K562 (cell line): ENCODE measurements at regions not wholly inside any gene's neighbourhood (a gene's known extent, or its start where the extent isn't known, plus 50 kb on each side); places are given as distances from the start of the nearest gene placed in this dataset.
A peak's percentile ranks its signal among the peaks of the same experiment; 100 is the strongest.

Experiments used
- ATAC-seq: fragments of 200-7000 bp; cut with Tn5 transposase; 3 replicates; pipeline ENCODE4 v1.9.1; 2020; ENCODE audit warnings: moderate library complexity
- BruUV-seq: library from RNA; stranded (reverse); fragments of 400-500 nt; replicated peaks from 2 replicates; lab custom pipeline; 2021; lab: Mats Ljungman, UMichigan
- CTCF ChIA-PET: fragments of 300-600 bp; formaldehyde crosslinking; extraction: SDS; loops from one replicate; lab custom pipeline; 2021; ENCODE audit warnings: low intra/inter-chr PET ratio; lab: Yijun Ruan, JAX
- POLR2A ChIA-PET: fragments of 300-600, 350-650 bp; sonication (Branson Sonifier 250); formaldehyde crosslinking; extraction: SDS; loops from one replicate; lab custom pipeline; 2021; ENCODE audit warnings: antibody characterized with exemption, inconsistent platforms; lab: Yijun Ruan, JAX
- DNase-seq, 4 experiments: peaks; one replicate each; pipeline versions ENCODE4 v3.0.0 to v3.0.0-alpha.2; 2011 to 2018; ENCODE audit warnings: low spot score in 3 of 4, mixed read lengths in 3 of 4; ENCODE audit errors: extremely low read depth in 1 of 4
- FAIRE-seq: peaks from 2 replicates; lab custom pipeline; 2011; peaks lifted over from hg19 to GRCh38; lab: Jason Lieb, UNC
- H2AFZ ChIP-seq: 2 replicates; pipeline ENCODE4 v1.6.0; 2011; ENCODE audit warnings: low read depth, low read length, control low read depth, inconsistent platforms
- H3K27ac ChIP-seq: fragments of 200-600 bp; 3 replicates; pipeline ENCODE4 v1.8.0; 2011; ENCODE audit warnings: low read depth, mild to moderate bottlenecking, control low read depth, inconsistent platforms, low read length, moderate library complexity, mixed read lengths; ENCODE audit errors: extremely low read depth
- H3K27me3 ChIP-seq, 2 experiments: fragments of 300-600 bp in 1 of 2; 2 replicates in 1 of 2; 3 replicates in 1 of 2; pipeline versions ENCODE4 v1.6.0 to v1.8.0; 2011; ENCODE audit warnings: inconsistent platforms in 2 of 2, low read length in 2 of 2, mild to moderate bottlenecking in 1 of 2, mixed read lengths in 1 of 2, moderate library complexity in 1 of 2; ENCODE audit not compliant: control insufficient read depth in 2 of 2, insufficient read depth in 2 of 2
- H3K36me3 ChIP-seq: fragments of 300-600 bp; 3 replicates; pipeline ENCODE4 v1.8.0; 2011; ENCODE audit warnings: mild to moderate bottlenecking, low read length, inconsistent platforms; ENCODE audit not compliant: control insufficient read depth, insufficient read depth
- H3K4me1 ChIP-seq, 2 experiments: fragments of 200-600 bp in 1 of 2; replicated peaks in 1 of 2; 2 replicates in 1 of 2; 3 replicates in 1 of 2; pipeline versions ENCODE4 v1.5.1 to v1.8.0; 2011; ENCODE audit warnings: inconsistent platforms in 2 of 2, low read length in 2 of 2, mild to moderate bottlenecking in 1 of 2, mixed read lengths in 1 of 2, moderate library complexity in 1 of 2; ENCODE audit not compliant: control insufficient read depth in 2 of 2, insufficient read depth in 2 of 2
- H3K4me2 ChIP-seq: 2 replicates; pipeline ENCODE4 v1.6.1; 2011; ENCODE audit warnings: low read length, control low read depth, inconsistent platforms, mixed read lengths; ENCODE audit not compliant: insufficient read depth
- H3K4me3 ChIP-seq: fragments of 200-600 bp; sonication (generic), shearing (Covaris generic); 2 replicates; pipeline ENCODE4 v1.5.1; 2016; ENCODE audit warnings: control low read depth, inconsistent platforms
- H3K79me2 ChIP-seq: fragments of 200-600 bp; 3 replicates; pipeline ENCODE4 v1.8.0; 2011; ENCODE audit warnings: low read length, inconsistent platforms; ENCODE audit not compliant: control insufficient read depth, insufficient read depth
- H3K9ac ChIP-seq, 2 experiments: 2 replicates each; pipeline versions ENCODE4 v1.6.0 to v1.6.1; 2011; ENCODE audit warnings: low read depth in 2 of 2, low read length in 2 of 2, control low read depth in 1 of 2, inconsistent platforms in 1 of 2, mild to moderate bottlenecking in 1 of 2, mixed read lengths in 1 of 2; ENCODE audit not compliant: insufficient read depth in 1 of 2
- H3K9me1 ChIP-seq: one replicate; pipeline ENCODE4 v1.6.0; 2011; ENCODE audit warnings: inconsistent platforms, mild to moderate bottlenecking, low read length, moderate library complexity; ENCODE audit not compliant: control insufficient read depth, insufficient read depth
- H3K9me3 ChIP-seq: replicated peaks from 2 replicates; pipeline ENCODE4 v1.5.1; 2011; ENCODE audit warnings: low read depth, low read length, inconsistent platforms; ENCODE audit not compliant: control insufficient read depth, insufficient read depth
- H4K20me1 ChIP-seq: replicated peaks from 2 replicates; pipeline ENCODE4 v1.6.1; 2011; ENCODE audit warnings: low read length, inconsistent platforms, mixed read lengths; ENCODE audit not compliant: control insufficient read depth, insufficient read depth
- ATF1 ChIP-seq, 2 experiments: fragments of 450-650 bp in 1 of 2; IDR thresholded peaks; 2 replicates each; pipeline ENCODE4 v1.6.1; 2016; ENCODE audit warnings: missing compliant biosample characterization in 1 of 2, missing genetic modification characterization in 1 of 2
- CHCHD3 ChIP-seq: fragments of 250-450 bp; sonication (Bioruptor Pico); IDR thresholded peaks from 2 replicates; pipeline ENCODE4 v2.1.2; 2022; ENCODE audit warnings: mild to moderate bottlenecking
- ELF2 ChIP-seq: fragments of 250-450 bp; sonication (Bioruptor Pico); IDR thresholded peaks from 2 replicates; pipeline ENCODE4 v1.5.0; 2021; ENCODE audit warnings: mild to moderate bottlenecking
- HMG20A ChIP-seq: fragments of 450-650 bp; formaldehyde crosslinking; conservative IDR thresholded peaks from 2 replicates; pipeline ENCODE4 v1.4.0; 2020; ENCODE audit warnings: mild to moderate bottlenecking, mixed read lengths
- HNRNPK ChIP-seq: fragments of 200-400 bp; formaldehyde crosslinking; IDR thresholded peaks from one replicate; pipeline ENCODE4 v1.6.1; 2018; ENCODE audit warnings: mild to moderate bottlenecking, low read depth, low read length; ENCODE audit not compliant: poor library complexity, severe bottlenecking
- MAZ ChIP-seq, 2 experiments: fragments of 450-650 bp in 1 of 2; sonication (generic) in 1 of 2; formaldehyde crosslinking; IDR thresholded peaks in 1 of 2; conservative IDR thresholded peaks in 1 of 2; 2 replicates each; pipeline versions ENCODE4 v1.4.0 to v1.5.0; 2020; ENCODE audit warnings: mild to moderate bottlenecking in 1 of 2, missing genetic modification reagents in 1 of 2
- MEF2A ChIP-seq: IDR thresholded peaks from 2 replicates; pipeline ENCODE4 v1.6.1; 2011; ENCODE audit warnings: low read depth, mild to moderate bottlenecking, low read length, moderate library complexity; ENCODE audit not compliant: control insufficient read depth
- NFYB ChIP-seq: IDR thresholded peaks from 2 replicates; pipeline ENCODE4 v1.6.1; 2011; ENCODE audit warnings: mild to moderate bottlenecking, moderate library complexity; ENCODE audit not compliant: insufficient read length; ENCODE audit errors: extremely low read depth
- POLR3A ChIP-seq: IDR thresholded peaks from 2 replicates; pipeline ENCODE4 v1.6.1; 2011; ENCODE audit warnings: borderline replicate concordance, mild to moderate bottlenecking, moderate library complexity; ENCODE audit not compliant: insufficient read length, insufficient read depth; ENCODE audit errors: extremely low read depth
- SRF ChIP-seq, 2 experiments: fragments of 250-450, 450-650 bp in 1 of 2; sonication (Bioruptor Pico) in 1 of 2; sonication (generic) in 1 of 2; formaldehyde crosslinking; IDR thresholded peaks; 2 replicates each; pipeline versions ENCODE4 v1.5.0 to v1.5.1; 2020 to 2022; ENCODE audit warnings: mild to moderate bottlenecking in 1 of 2, missing genetic modification reagents in 1 of 2
- SRSF7 ChIP-seq: fragments of 200-400 bp; formaldehyde crosslinking; optimal IDR thresholded peaks from 2 replicates; pipeline ENCODE3; 2017; ENCODE audit warnings: mild to moderate bottlenecking, low read depth, low read length
- ZNF431 ChIP-seq: sonication (generic); formaldehyde crosslinking; IDR thresholded peaks from 2 replicates; pipeline ENCODE4 v1.8.0; 2022; ENCODE audit warnings: mild to moderate bottlenecking, missing genetic modification reagents
- ZNF778 ChIP-seq: fragments of 450-650 bp; formaldehyde crosslinking; IDR thresholded peaks from 2 replicates; pipeline ENCODE4 v1.4.0; 2020; ENCODE audit warnings: mild to moderate bottlenecking, moderate library complexity
- WGBS: fragments of 100-300 bp; shearing (Covaris generic); methylation state at CpG from one replicate; pipeline ENCODE4 v1.1.6; 2016; ENCODE audit warnings: low coverage, mixed read lengths; ENCODE audit not compliant: insufficient coverage; ENCODE audit errors: missing lambda C conversion rate; 5-methylcytosine and 5-hydroxymethylcytosine counted together
- in situ Hi-C: fragments of 300-500 bp; cut with MboI; formaldehyde crosslinking; loops from 4 replicates; pipeline ENCODE4 v1.15.0; 2018; ENCODE audit warnings: inconsistent platforms, mixed read lengths
- intact Hi-C: fragments of 100-400 bp; cut with micrococcal nuclease; formaldehyde crosslinking; loops from 2 replicates; pipeline ENCODE4 v1.14.2; 2022
- TF ChIP-seq, protein P1 (sequence below): fragments of 450-650 bp; conservative IDR thresholded peaks from 2 replicates; pipeline ENCODE4 v1.6.1; 2016; ENCODE audit warnings: missing genetic modification characterization, low read depth, mild to moderate bottlenecking, missing compliant biosample characterization, moderate library complexity
- TF ChIP-seq, protein P2 (sequence below): sonication (generic); formaldehyde crosslinking; IDR thresholded peaks from 2 replicates; pipeline ENCODE4 v1.9.0; 2022; ENCODE audit warnings: mild to moderate bottlenecking, missing genetic modification reagents

GRCh38 chr15:99508311-99508645 lies 57.5 kb upstream of the MEF2A start:
- TF ChIP-seq POLR3A (no peak), ZNF778 (CRISPR knock-in tag) (no peak), ELF2 (CRISPR knock-in tag) (no peak), CHCHD3 (CRISPR knock-in tag) (no peak)
- Histone ChIP-seq H3K27me3 (peaks cover 23 to 46% of the 10 kb centered on the region in 2 experiments), H4K20me1 (no peaks in the 10 kb centered on the region; the same call in 1 of the 2 replicates), H3K79me2 (no peaks in the 10 kb centered on the region), H3K4me3 (no peak overlapping the region), H3K36me3 (no peaks in the 10 kb centered on the region), H3K4me2 (no peak overlapping the region), H3K9me3 (no peaks in the 10 kb centered on the region), H3K4me1 (peaks cover 4 to 7% of the 10 kb centered on the region in 2 experiments; a peak in 3 of 5 replicates), H2AFZ (no peak overlapping the region), H3K9ac (no peak overlapping the region), H3K9me1 (no peaks in the 10 kb centered on the region), H3K27ac (no peak overlapping the region)
- in situ Hi-C loops (no loop called here), intact Hi-C loops (loop anchor here (10.0 kb wide), 1 partner anchor 197 kb away; no protein-coding TSS in a partner anchor)
- CTCF ChIA-PET, result no interaction called here
- FAIRE-seq (no peak), DNase-seq (no peak), ATAC-seq (no peak)
- BruUV-seq, result no TSS peak
- WGBS, result 2% methylated on average over 6 of the region's 6 CpGs
- POLR2A ChIA-PET, result interaction anchor here (0.7 to 1.1 kb wide), 2 partner anchors 10 to 13 kb away, joined by 3 read pairs; no protein-coding TSS in a partner anchor

- ATAC-seq (no peak), FAIRE-seq (no peak), DNase-seq (no peak)
- intact Hi-C loops (loop anchor here (10.0 kb wide), 1 partner anchor 196 kb away; no protein-coding TSS in a partner anchor), in situ Hi-C loops (no loop called here)
- H3K4me3 ChIP-seq, result no peak overlapping the region
- H4K20me1 ChIP-seq, result no peaks in the 10 kb centered on the region; the same call in 1 of the 2 replicates
- H3K27me3 ChIP-seq, result peaks cover 18 to 45% of the 10 kb centered on the region in 2 experiments
- H2AFZ ChIP-seq, result no peak overlapping the region
- no peaks in the 10 kb centered on the region for H3K9me3 ChIP-seq
- H3K9me1 ChIP-seq, result no peaks in the 10 kb centered on the region
- 0% methylated on average over 3 of the region's 3 CpGs for WGBS
- ChIA-PET CTCF (no interaction called here), POLR2A (no interaction called here)
- H3K79me2 ChIP-seq, result no peaks in the 10 kb centered on the region
- peaks cover 4 to 7% of the 10 kb centered on the region in 2 experiments; a peak in 3 of 5 replicates for H3K4me1 ChIP-seq
- no peak overlapping the region for H3K27ac ChIP-seq
- H3K9ac ChIP-seq, result no peak overlapping the region
- no peak overlapping the region for H3K4me2 ChIP-seq
- H3K36me3 ChIP-seq, result no peaks in the 10 kb centered on the region
- no TSS peak for BruUV-seq
- no peak for TF ChIP-seq SRF (CRISPR knock-in tag; IDR thresholded peaks at IDR 0.05)
- no peak for TF ChIP-seq MEF2A
- peak; percentile 7 for TF ChIP-seq NFYB
- no peak for TF ChIP-seq SRSF7
- TF ChIP-seq HNRNPK, result no peak
- TF ChIP-seq, protein P1, sequence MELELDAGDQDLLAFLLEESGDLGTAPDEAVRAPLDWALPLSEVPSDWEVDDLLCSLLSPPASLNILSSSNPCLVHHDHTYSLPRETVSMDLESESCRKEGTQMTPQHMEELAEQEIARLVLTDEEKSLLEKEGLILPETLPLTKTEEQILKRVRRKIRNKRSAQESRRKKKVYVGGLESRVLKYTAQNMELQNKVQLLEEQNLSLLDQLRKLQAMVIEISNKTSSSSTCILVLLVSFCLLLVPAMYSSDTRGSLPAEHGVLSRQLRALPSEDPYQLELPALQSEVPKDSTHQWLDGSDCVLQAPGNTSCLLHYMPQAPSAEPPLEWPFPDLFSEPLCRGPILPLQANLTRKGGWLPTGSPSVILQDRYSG (tag), result no peak
- TF ChIP-seq ATF1 (CRISPR knock-in tag; IDR thresholded peaks at IDR 0.05), result no peak
- TF ChIP-seq ATF1 (tag; IDR thresholded peaks at IDR 0.05), result no peak
- no peak for TF ChIP-seq MAZ (CRISPR knock-in tag; conservative IDR thresholded peaks at IDR 0.05 in 1 of 2, IDR thresholded peaks at IDR 0.05 in 1 of 2)
- TF ChIP-seq, protein P2, sequence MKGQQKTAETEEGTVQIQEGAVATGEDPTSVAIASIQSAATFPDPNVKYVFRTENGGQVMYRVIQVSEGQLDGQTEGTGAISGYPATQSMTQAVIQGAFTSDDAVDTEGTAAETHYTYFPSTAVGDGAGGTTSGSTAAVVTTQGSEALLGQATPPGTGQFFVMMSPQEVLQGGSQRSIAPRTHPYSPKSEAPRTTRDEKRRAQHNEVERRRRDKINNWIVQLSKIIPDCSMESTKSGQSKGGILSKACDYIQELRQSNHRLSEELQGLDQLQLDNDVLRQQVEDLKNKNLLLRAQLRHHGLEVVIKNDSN (CRISPR knock-in tag), result peak; percentile 32; the same call in 1 of the 2 replicates
- no peak for TF ChIP-seq HMG20A
- no peak for TF ChIP-seq ZNF431 (CRISPR knock-in tag)
These were observed 56.9 kb upstream of the MEF2A start for GRCh38 chr15:99508852-99509251.
